Testis (tissue), 2 donors: ENCODE measurements at regions not wholly inside any gene's neighbourhood (a gene's known extent, or its start where the extent isn't known, plus 50 kb on each side); places are given as distances from the start of the nearest gene placed in this dataset.
A peak's percentile ranks its signal among the peaks of the same experiment; 100 is the strongest.

Source experiments
- DNase-seq: peaks from one replicate; pipeline ENCODE4 v3.0.0-alpha.2; 2019
- H3K27ac ChIP-seq, 2 donors: fragments of 200-600 bp; sonication (generic); one replicate each; pipeline ENCODE4 v1.5.1; 2019
- H3K27me3 ChIP-seq: fragments of 200-600 bp; sonication (generic); one replicate; pipeline ENCODE4 v1.5.1; 2019
- H3K36me3 ChIP-seq: fragments of 200-600 bp; sonication (generic); one replicate; pipeline ENCODE4 v1.5.1; 2017; ENCODE audit warnings: low read depth; ENCODE audit errors: missing control alignments
- H3K4me1 ChIP-seq: fragments of 200-600 bp; sonication (generic); one replicate; pipeline ENCODE4 v1.5.1; 2019
- H3K4me3 ChIP-seq, 2 donors: fragments of 200-600 bp; sonication (generic); one replicate each; pipeline ENCODE4 v1.5.1; 2017 to 2019
- H3K9me3 ChIP-seq: fragments of 200-600 bp; sonication (generic); one replicate; pipeline ENCODE4 v1.5.1; 2017
- CTCF ChIP-seq, 3 experiments: fragments of 450-650 bp in 2 of 3; fragments of 200-600 bp in 1 of 3; sonication (generic) in 1 of 3; IDR thresholded peaks; one replicate each; pipeline ENCODE4 v1.5.1; 2016 to 2019; ENCODE audit warnings: antibody characterized with exemption in 3 of 3, mild to moderate bottlenecking in 2 of 3, moderate library complexity in 1 of 3
- POLR2A ChIP-seq: fragments of 450-650 bp; IDR thresholded peaks from one replicate; pipeline ENCODE4 v1.6.1; 2017; ENCODE audit warnings: antibody characterized with exemption, mild to moderate bottlenecking, moderate library complexity
- WGBS, 2 donors: methylation state at CpG; one replicate each; pipeline ENCODE4 v1.1.5; 2018; 5-methylcytosine and 5-hydroxymethylcytosine counted together
- intact Hi-C: fragments of 100-400 bp; cut with DNase I; formaldehyde crosslinking; loops from one replicate; pipeline ENCODE4 v1.15.1; 2023; ENCODE audit warnings: low total_unique reads

GRCh38 chr5:89981878-89982773 lies 427.4 kb downstream of the CETN3 start:
- no peak for DNase-seq
- Histone ChIP-seq H3K4me1 (no peaks in the 10 kb centered on the region), H3K27me3 (no peaks in the 10 kb centered on the region), H3K9me3 (no peaks in the 10 kb centered on the region), H3K27ac (no peak overlapping the region), H3K36me3 (no peaks in the 10 kb centered on the region), H3K4me3 (no peak overlapping the region)
- intact Hi-C loops, result no loop called here
- 72 to 85% methylated on average over 6 of the region's 6 CpGs for WGBS, 2 donors
- no peak for TF ChIP-seq CTCF (IDR thresholded peaks at IDR 0.05)
- TF ChIP-seq POLR2A, result no peak

- Histone ChIP-seq H3K9me3 (no peaks in the 10 kb centered on the region), H3K27ac (no peak overlapping the region), H3K4me1 (no peaks in the 10 kb centered on the region), H3K27me3 (no peaks in the 10 kb centered on the region), H3K36me3 (no peaks in the 10 kb centered on the region), H3K4me3 (no peak overlapping the region)
- no peak for DNase-seq
- TF ChIP-seq POLR2A, result no peak
- TF ChIP-seq CTCF (IDR thresholded peaks at IDR 0.05), result no peak
- intact Hi-C loops, result no loop called here
- WGBS, 2 donors, result 75 to 77% methylated on average over 2 of the region's 2 CpGs
These were observed 428.5 kb downstream of the CETN3 start for GRCh38 chr5:89981021-89981420.

- peaks cover 5% of the 10 kb centered on the region for H3K4me1 ChIP-seq
- H3K9me3 ChIP-seq, result no peaks in the 10 kb centered on the region
- no peaks in the 10 kb centered on the region for H3K36me3 ChIP-seq
- no peak overlapping the region for H3K27ac ChIP-seq
- TF ChIP-seq POLR2A, result no peak
- TF ChIP-seq CTCF (IDR thresholded peaks at IDR 0.05), result no peak
- no peaks in the 10 kb centered on the region for H3K27me3 ChIP-seq
- no peak for DNase-seq
- H3K4me3 ChIP-seq, result no peak overlapping the region
- 92 to 95% methylated on average over 2 of the region's 2 CpGs for WGBS, 2 donors
- intact Hi-C loops, result no loop called here
These were observed 436.0 kb downstream of the CETN3 start for GRCh38 chr5:89973516-89973915.

GRCh38 chr5:89972901-89973300 lies 436.7 kb downstream of the CETN3 start:
- no peaks in the 10 kb centered on the region for H3K9me3 ChIP-seq
- no peaks in the 10 kb centered on the region for H3K27me3 ChIP-seq
- no peak for TF ChIP-seq CTCF (IDR thresholded peaks at IDR 0.05)
- TF ChIP-seq POLR2A, result no peak
- H3K4me3 ChIP-seq, result no peak overlapping the region
- no peak for DNase-seq
- H3K36me3 ChIP-seq, result no peaks in the 10 kb centered on the region
- WGBS, 2 donors, result 92 to 96% methylated on average over 3 of the region's 3 CpGs
- H3K27ac ChIP-seq, result no peak overlapping the region
- intact Hi-C loops, result no loop called here
- H3K4me1 ChIP-seq, result peaks cover 5% of the 10 kb centered on the region

GRCh38 chr5:89968958-89969381 lies 440.6 kb downstream of the CETN3 start:
- TF ChIP-seq CTCF (IDR thresholded peaks at IDR 0.05) (no peak), POLR2A (no peak)
- Histone ChIP-seq H3K4me3 (no peak overlapping the region), H3K4me1 (peaks cover 5% of the 10 kb centered on the region), H3K36me3 (no peaks in the 10 kb centered on the region), H3K9me3 (no peaks in the 10 kb centered on the region), H3K27me3 (no peaks in the 10 kb centered on the region), H3K27ac (no peak overlapping the region)
- intact Hi-C loops, result no loop called here
- WGBS, 2 donors, result 23 to 58% methylated on average over 4 of the region's 4 CpGs
- peak; percentile 32 for DNase-seq
